Left ventricle myocardium inferior (tissue), 1 donor: ENCODE measurements at regions not wholly inside any gene's neighbourhood (a gene's known extent, or its start where the extent isn't known, plus 50 kb on each side); places are given as distances from the start of the nearest gene placed in this dataset.
"Not testable (repeated sequence)": the region's sequence is repeated elsewhere in the genome, so short reads cannot be mapped to it uniquely, and the experiment has no call there.

Source experiments
- DNase-seq: peaks from one replicate; pipeline ENCODE4 v3.0.0-alpha.2; 2020
- H3K27ac ChIP-seq: fragments of 200-600 bp; replicated peaks from 2 replicates; pipeline ENCODE4 v1.8.0; 2021
- H3K27me3 ChIP-seq: fragments of 200-600 bp; 2 replicates; pipeline ENCODE4 v1.8.0; 2021; ENCODE audit warnings: low read depth
- H3K36me3 ChIP-seq: fragments of 200-600 bp; 2 replicates; pipeline ENCODE4 v1.8.0; 2021
- H3K4me1 ChIP-seq: fragments of 200-600 bp; 2 replicates; pipeline ENCODE4 v1.8.0; 2021
- H3K4me3 ChIP-seq: fragments of 200-600 bp; 2 replicates; pipeline ENCODE4 v1.8.0; 2021; ENCODE audit warnings: mild to moderate bottlenecking, moderate library complexity
- H3K9me3 ChIP-seq: fragments of 200-600 bp; replicated peaks from 2 replicates; pipeline ENCODE4 v1.8.0; 2021
- intact Hi-C: fragments of 100-400 bp; cut with micrococcal nuclease; formaldehyde crosslinking; loops from one replicate; pipeline ENCODE4 v1.11.0; 2022
- TF ChIP-seq, protein P1 (sequence below): fragments of 200-600 bp; IDR thresholded peaks from 2 replicates; pipeline ENCODE4 v1.8.0; 2021; ENCODE audit warnings: antibody characterized with exemption, mild to moderate bottlenecking, borderline replicate concordance
- donor health status: DM: no; HTN: yes; CAD: no; lungs with severe emphysema.

DNA sequence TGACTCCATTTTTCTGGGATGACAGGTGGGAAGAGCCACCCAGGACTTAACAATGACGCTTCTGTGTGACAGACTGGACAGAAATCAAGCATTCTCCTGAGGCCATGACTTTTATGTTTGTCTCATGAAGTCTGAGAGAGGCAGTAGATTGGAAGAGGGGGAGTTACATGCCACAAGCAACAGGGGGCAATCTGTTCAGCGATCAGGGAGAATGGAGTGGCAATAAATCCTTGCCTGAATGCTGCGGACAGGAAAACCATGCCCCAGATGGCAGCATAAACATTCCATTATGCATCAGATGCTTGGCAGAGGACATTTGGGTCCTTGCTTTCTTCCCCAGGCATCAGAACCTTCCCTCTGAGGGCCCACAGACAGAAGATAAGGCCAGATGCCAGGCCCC lies 312.4 kb upstream of the DIPK2B start:
- H3K9me3 ChIP-seq, result no peaks in the 10 kb centered on the region
- TF ChIP-seq, protein P1, sequence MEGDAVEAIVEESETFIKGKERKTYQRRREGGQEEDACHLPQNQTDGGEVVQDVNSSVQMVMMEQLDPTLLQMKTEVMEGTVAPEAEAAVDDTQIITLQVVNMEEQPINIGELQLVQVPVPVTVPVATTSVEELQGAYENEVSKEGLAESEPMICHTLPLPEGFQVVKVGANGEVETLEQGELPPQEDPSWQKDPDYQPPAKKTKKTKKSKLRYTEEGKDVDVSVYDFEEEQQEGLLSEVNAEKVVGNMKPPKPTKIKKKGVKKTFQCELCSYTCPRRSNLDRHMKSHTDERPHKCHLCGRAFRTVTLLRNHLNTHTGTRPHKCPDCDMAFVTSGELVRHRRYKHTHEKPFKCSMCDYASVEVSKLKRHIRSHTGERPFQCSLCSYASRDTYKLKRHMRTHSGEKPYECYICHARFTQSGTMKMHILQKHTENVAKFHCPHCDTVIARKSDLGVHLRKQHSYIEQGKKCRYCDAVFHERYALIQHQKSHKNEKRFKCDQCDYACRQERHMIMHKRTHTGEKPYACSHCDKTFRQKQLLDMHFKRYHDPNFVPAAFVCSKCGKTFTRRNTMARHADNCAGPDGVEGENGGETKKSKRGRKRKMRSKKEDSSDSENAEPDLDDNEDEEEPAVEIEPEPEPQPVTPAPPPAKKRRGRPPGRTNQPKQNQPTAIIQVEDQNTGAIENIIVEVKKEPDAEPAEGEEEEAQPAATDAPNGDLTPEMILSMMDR, result no peak
- H3K4me3 ChIP-seq, result no peak overlapping the region
- intact Hi-C loops, result loop anchor here (10.0 kb wide), 1 partner anchor 332 kb away; no protein-coding TSS in a partner anchor
- no peaks in the 10 kb centered on the region for H3K36me3 ChIP-seq
- H3K4me1 ChIP-seq, result peaks cover 5% of the 10 kb centered on the region
- no peaks in the 10 kb centered on the region for H3K27me3 ChIP-seq
- H3K27ac ChIP-seq, result no peak overlapping the region
- DNase-seq, result no peak

DNA sequence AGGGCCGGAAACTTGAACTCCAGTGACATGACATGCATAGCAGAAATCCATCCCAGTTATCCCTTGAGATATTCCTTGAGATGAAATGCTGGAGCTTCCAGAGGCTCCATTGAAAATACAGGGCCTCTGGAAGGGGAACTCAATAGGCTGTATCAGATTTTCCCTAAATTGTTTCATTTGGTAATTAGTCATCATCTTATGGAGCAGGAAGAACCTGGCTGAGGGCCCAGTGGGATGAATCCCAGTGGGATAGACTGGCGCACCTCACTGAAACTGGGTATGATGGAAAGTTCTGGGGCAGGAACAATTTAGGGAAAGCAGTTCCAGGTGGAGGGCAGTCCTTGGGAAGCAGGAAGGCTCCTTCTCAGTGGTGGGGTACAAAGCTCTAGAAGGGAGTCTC lies 307.8 kb upstream of the DIPK2B start:
- Histone ChIP-seq H3K27me3 (no peaks in the 10 kb centered on the region), H3K36me3 (no peaks in the 10 kb centered on the region), H3K4me3 (no peak overlapping the region), H3K9me3 (no peaks in the 10 kb centered on the region), H3K27ac (peak overlapping the region; percentile 82), H3K4me1 (peaks cover 24% of the 10 kb centered on the region)
- no peak for DNase-seq
- intact Hi-C loops, result no loop called here
- TF ChIP-seq, protein P1, result no peak

DNA sequence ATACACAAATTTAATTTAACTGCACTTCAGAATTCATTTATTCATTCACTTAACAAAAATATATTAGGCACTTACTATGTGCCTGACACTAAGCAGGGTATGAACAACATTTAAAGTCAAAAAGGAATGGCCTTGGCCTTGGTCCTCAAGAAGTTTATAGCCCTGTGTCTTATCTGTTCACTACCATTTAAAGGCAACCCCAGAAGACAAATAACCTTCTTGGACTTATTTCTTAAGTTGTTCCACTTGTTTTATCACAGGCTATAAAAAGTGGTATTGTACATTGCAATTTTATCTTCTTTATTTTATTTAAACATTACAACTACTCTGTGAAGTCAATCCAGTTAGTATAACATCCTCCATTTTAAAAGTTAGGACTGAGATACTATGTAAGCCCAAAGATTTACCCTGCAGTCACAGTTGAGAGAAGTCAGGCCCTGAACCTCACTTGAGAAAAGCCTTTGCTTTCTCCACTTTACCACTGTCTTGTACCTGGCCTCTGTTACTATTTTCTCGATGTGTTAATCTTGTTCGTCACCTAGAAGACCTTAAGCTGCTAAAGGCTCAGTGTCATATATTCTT lies 305.6 kb upstream of the DIPK2B start:
- TF ChIP-seq, protein P1, result no peak
- no peak overlapping the region for H3K4me3 ChIP-seq
- peaks cover 24% of the 10 kb centered on the region for H3K4me1 ChIP-seq
- no peak for DNase-seq
- intact Hi-C loops, result no loop called here
- no peaks in the 10 kb centered on the region for H3K27me3 ChIP-seq
- H3K36me3 ChIP-seq, result no peaks in the 10 kb centered on the region
- H3K9me3 ChIP-seq, result no peaks in the 10 kb centered on the region
- peak overlapping the region; percentile 82 for H3K27ac ChIP-seq

DNA sequence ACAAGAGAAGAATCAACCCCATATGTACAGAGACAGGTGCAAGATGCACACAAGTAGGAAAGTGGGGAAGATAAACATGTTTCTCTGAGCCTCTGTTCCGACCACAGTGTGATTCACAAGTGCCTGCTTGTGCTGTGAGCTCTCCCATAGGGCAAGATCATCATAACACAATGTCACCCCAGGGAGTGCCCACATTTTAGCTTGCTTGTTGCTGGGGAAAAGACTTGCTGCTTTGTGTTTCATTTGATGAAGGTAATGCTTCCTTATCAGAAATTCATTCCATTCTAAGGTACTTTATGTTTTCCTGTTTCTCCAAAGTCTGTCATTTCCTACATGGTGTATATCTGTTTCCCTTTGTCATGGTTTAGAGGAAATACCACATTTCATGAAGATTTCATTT lies 304.5 kb upstream of the DIPK2B start:
- Histone ChIP-seq H3K36me3 (no peaks in the 10 kb centered on the region), H3K27ac (no peak overlapping the region), H3K27me3 (no peaks in the 10 kb centered on the region), H3K9me3 (no peaks in the 10 kb centered on the region), H3K4me1 (peaks cover 24% of the 10 kb centered on the region), H3K4me3 (no peak overlapping the region)
- intact Hi-C loops, result no loop called here
- DNase-seq, result no peak
- TF ChIP-seq, protein P1, result no peak

DNA sequence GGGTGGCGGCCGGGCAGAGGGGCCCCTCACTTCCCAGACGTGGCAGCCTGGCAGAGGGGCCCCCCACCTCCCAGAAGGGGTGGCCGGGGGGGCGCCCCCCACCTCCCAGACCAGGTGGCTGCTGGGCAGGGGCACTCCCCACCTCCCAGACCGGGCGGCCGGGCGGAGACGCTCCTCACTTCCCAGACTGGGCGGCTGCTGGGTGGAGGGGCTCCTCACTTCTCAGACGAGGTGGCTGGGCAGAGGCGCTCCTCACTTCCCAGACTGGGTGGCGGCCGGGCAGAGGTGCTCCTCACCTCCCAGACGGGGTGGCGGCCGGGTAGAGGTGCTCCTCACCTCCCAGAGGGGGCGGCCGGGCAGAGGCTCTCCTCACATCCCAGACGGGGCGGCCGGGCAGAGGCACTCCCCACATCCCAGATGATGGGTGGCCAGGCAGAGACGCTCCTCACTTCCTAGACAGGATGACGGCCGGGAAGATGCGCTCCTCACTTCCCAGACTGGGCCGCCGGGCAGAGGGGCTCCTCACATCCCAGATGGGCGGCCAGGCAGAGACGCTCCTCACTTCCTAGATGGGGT lies 303.2 kb upstream of the DIPK2B start:
- DNase-seq, result not testable (repeated sequence)

DNA sequence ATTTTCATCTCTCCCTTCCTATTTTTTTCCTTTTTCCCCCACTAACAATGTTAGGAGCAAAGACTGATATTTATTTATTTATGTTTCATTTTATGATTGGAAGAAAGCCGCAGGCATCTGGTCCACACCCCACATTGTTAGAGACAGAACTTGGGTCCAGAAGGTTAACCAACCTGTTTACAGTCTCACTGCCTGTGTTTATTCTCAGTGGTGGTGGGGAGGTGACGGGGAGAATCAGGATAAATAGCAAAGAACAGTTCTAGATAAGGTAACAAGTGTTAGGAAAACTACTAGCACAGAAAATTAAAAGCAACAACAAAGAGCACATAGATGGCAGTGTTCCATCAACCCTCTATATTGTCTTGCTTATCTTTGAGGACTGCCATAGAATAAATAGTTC lies 301.7 kb upstream of the DIPK2B start:
- Histone ChIP-seq H3K27me3 (no peaks in the 10 kb centered on the region), H3K4me1 (peaks cover 15% of the 10 kb centered on the region), H3K27ac (no peak overlapping the region), H3K4me3 (no peak overlapping the region), H3K36me3 (no peaks in the 10 kb centered on the region), H3K9me3 (no peaks in the 10 kb centered on the region)
- TF ChIP-seq, protein P1, result no peak
- intact Hi-C loops, result no loop called here
- DNase-seq, result no peak

More for the DNA sequence above, 303.2 kb upstream of the DIPK2B start:
- H3K27me3 ChIP-seq, intact Hi-C loops, H3K9me3 ChIP-seq, H3K36me3 ChIP-seq, H3K4me3 ChIP-seq, H3K27ac ChIP-seq: not testable (repeated sequence)
- H3K4me1 ChIP-seq, result peaks cover 24% of the 10 kb centered on the region
